ENCODE measurements at regions not wholly inside any gene's neighbourhood (a gene's known extent, or its start where the extent isn't known, plus 50 kb on each side); places are given as distances from the start of the nearest gene placed in this dataset.

- no peak for TF ChIP-seq GATA2 (IDR thresholded peaks at IDR 0.05; ENCODE audit: low read depth, low read length)
- no peak for TF ChIP-seq GATA3 (IDR thresholded peaks at IDR 0.05; ENCODE audit: low read depth, low read length)
Observed at GRCh38 chr5:104909803-104910202, 1347.2 kb upstream of the NUDT12 start.
